Stimulated activated CD4-positive, alpha-beta T cell treated with anti-CD3 and anti-CD28 coated beads, Interleukin-1b, Interleukin-23, amount 100 ng/mL, for 1 hour (primary cell): ENCODE measurements at regions not wholly inside any gene's neighbourhood (a gene's known extent, or its start where the extent isn't known, plus 50 kb on each side); places are given as distances from the start of the nearest gene placed in this dataset.
"Not testable (repeated sequence)": the region's sequence is repeated elsewhere in the genome, so short reads cannot be mapped to it uniquely, and the experiment has no call there.

ENCODE experiments used
- DNase-seq, 2 donors: peaks; one replicate each; pipeline ENCODE4 v3.0.0-alpha.2; 2020; ENCODE audit warnings: low read depth in 2 of 2

- DNase-seq, result no peak
These were observed 198.2 kb downstream of the IGLL1 start for GRCh38 chr22:23381661-23382427.

GRCh38 chr22:23380911-23381310 lies 199.2 kb downstream of the IGLL1 start:
- DNase-seq, result no peak

- no peak for DNase-seq
These were observed 199.9 kb downstream of the IGLL1 start for GRCh38 chr22:23380230-23380573.

- not testable (repeated sequence) for DNase-seq
These were observed 199.4 kb downstream of the BCR start for GRCh38 chr22:23379540-23380229.

- no peak for DNase-seq
These were observed 197.5 kb downstream of the BCR start for GRCh38 chr22:23377767-23378166.

- DNase-seq, result no peak
These were observed 195.9 kb downstream of the BCR start for GRCh38 chr22:23376256-23376655.

- no peak for DNase-seq
These were observed 194.9 kb downstream of the BCR start for GRCh38 chr22:23375031-23375827.

GRCh38 chr22:23373601-23374000 lies 193.3 kb downstream of the BCR start:
- DNase-seq, result no peak

GRCh38 chr22:23370251-23370650 lies 189.9 kb downstream of the BCR start:
- no peak for DNase-seq

GRCh38 chr22:23369054-23369685 lies 188.9 kb downstream of the BCR start:
- no peak for DNase-seq
